ENCODE measurements at regions not wholly inside any gene's neighbourhood (a gene's known extent, or its start where the extent isn't known, plus 50 kb on each side); places are given as distances from the start of the nearest gene placed in this dataset.

- Histone ChIP-seq H3K36me3 (no peaks in the 10 kb centered on the region), H3K27me3 (no peaks in the 10 kb centered on the region), H3K4me3 (no peak overlapping the region), H3K9me3 (ENCODE audit: low read depth) (no peaks in the 10 kb centered on the region), H3K4me1 (ENCODE audit: low read depth) (peaks cover 3% of the 10 kb centered on the region), H3K27ac (no peak overlapping the region)
- no peak for TF ChIP-seq CTCF (IDR thresholded peaks at IDR 0.05; ENCODE audit: low read depth, low read length)
- no peak for DNase-seq (ENCODE audit: low read depth in 1 of 2, low spot score in 1 of 2)
Measured at GRCh38 chr10:62475551-62475950, 101.4 kb downstream of the ZNF365 start.

- no peak for DNase-seq (ENCODE audit: low read depth in 1 of 2, low spot score in 1 of 2)
- no peaks in the 10 kb centered on the region for H3K4me1 ChIP-seq (ENCODE audit: low read depth)
- no peak overlapping the region for H3K4me3 ChIP-seq
- H3K9me3 ChIP-seq (ENCODE audit: low read depth): no peaks in the 10 kb centered on the region
- H3K36me3 ChIP-seq: no peaks in the 10 kb centered on the region
- H3K27me3 ChIP-seq: no peaks in the 10 kb centered on the region
- no peak for TF ChIP-seq CTCF (IDR thresholded peaks at IDR 0.05; ENCODE audit: low read depth, low read length)
- H3K27ac ChIP-seq: no peak overlapping the region
Measured at GRCh38 chr10:62479523-62479922, 105.4 kb downstream of the ZNF365 start.

GRCh38 chr10:62480196-62480595 lies 106.0 kb downstream of the ZNF365 start:
- Histone ChIP-seq H3K4me3 (no peak overlapping the region), H3K27me3 (no peaks in the 10 kb centered on the region), H3K4me1 (ENCODE audit: low read depth) (no peaks in the 10 kb centered on the region), H3K36me3 (no peaks in the 10 kb centered on the region), H3K9me3 (ENCODE audit: low read depth) (no peaks in the 10 kb centered on the region), H3K27ac (no peak overlapping the region)
- DNase-seq (ENCODE audit: low read depth in 1 of 2, low spot score in 1 of 2): no peak
- TF ChIP-seq CTCF (IDR thresholded peaks at IDR 0.05; ENCODE audit: low read depth, low read length): no peak

GRCh38 chr10:62482581-62482980 lies 108.4 kb downstream of the ZNF365 start:
- H3K4me1 ChIP-seq (ENCODE audit: low read depth): no peaks in the 10 kb centered on the region
- H3K36me3 ChIP-seq: no peaks in the 10 kb centered on the region
- H3K27ac ChIP-seq: no peak overlapping the region
- no peak for TF ChIP-seq CTCF (IDR thresholded peaks at IDR 0.05; ENCODE audit: low read depth, low read length)
- no peaks in the 10 kb centered on the region for H3K27me3 ChIP-seq
- H3K4me3 ChIP-seq: no peak overlapping the region
- H3K9me3 ChIP-seq (ENCODE audit: low read depth): no peaks in the 10 kb centered on the region
- DNase-seq (ENCODE audit: low read depth in 1 of 2, low spot score in 1 of 2): no peak

- TF ChIP-seq CTCF (IDR thresholded peaks at IDR 0.05; ENCODE audit: low read depth, low read length): no peak
- DNase-seq (ENCODE audit: low read depth in 1 of 2, low spot score in 1 of 2): peak in 1 of 2 donors; percentile 65
- no peaks in the 10 kb centered on the region for H3K27me3 ChIP-seq
Measured at GRCh38 chr10:62491597-62491996, 117.4 kb downstream of the ZNF365 start.

More at GRCh38 chr10:62491597-62491996, 117.4 kb downstream of the ZNF365 start:
- Histone ChIP-seq H3K4me1 (ENCODE audit: low read depth) (no peaks in the 10 kb centered on the region), H3K9me3 (ENCODE audit: low read depth) (no peaks in the 10 kb centered on the region), H3K27ac (no peak overlapping the region), H3K4me3 (no peak overlapping the region), H3K36me3 (no peaks in the 10 kb centered on the region)
